Panc1 (cell line): ENCODE measurements at regions not wholly inside any gene's neighbourhood (a gene's known extent, or its start where the extent isn't known, plus 50 kb on each side); places are given as distances from the start of the nearest gene placed in this dataset.

Experiments
- CTCF ChIP-seq: fragments of 450-650 bp; IDR thresholded peaks from 2 replicates; pipeline ENCODE4 v1.5.1; 2017; ENCODE audit warnings: mild to moderate bottlenecking
- POLR2AphosphoS5 ChIP-seq: IDR thresholded peaks from 2 replicates; pipeline ENCODE4 v1.6.1; 2012; ENCODE audit warnings: mild to moderate bottlenecking, low read depth, low read length, moderate library complexity
- SIN3A ChIP-seq: IDR thresholded peaks from 2 replicates; pipeline ENCODE4 v1.6.1; 2012; ENCODE audit warnings: low read depth, mild to moderate bottlenecking, low read length, moderate library complexity, borderline replicate concordance; ENCODE audit not compliant: insufficient read depth

GRCh38 chr16:6880263-6880662 lies 452.4 kb upstream of the RBFOX1 start:
- TF ChIP-seq CTCF (no peak), SIN3A (no peak), POLR2AphosphoS5 (no peak)
